GM18870 (cell line): ENCODE measurements at regions not wholly inside any gene's neighbourhood (a gene's known extent, or its start where the extent isn't known, plus 50 kb on each side); places are given as distances from the start of the nearest gene placed in this dataset.
"Not testable (repeated sequence)": the region's sequence is repeated elsewhere in the genome, so short reads cannot be mapped to it uniquely, and the experiment has no call there.

ENCODE experiments used
- ATAC-seq: cut with Tn5 transposase; IDR thresholded peaks from one replicate; pipeline ENCODE4 v1.9.1; 2021; ENCODE audit warnings: moderate library complexity; ENCODE audit not compliant: unreplicated experiment

GRCh38 chr11:134853992-134854991, 442.2 kb upstream of the B3GAT1 start:
- no peak for ATAC-seq

- ATAC-seq = not testable (repeated sequence)
Observed at GRCh38 chr11:134851503-134852224, 439.6 kb upstream of the B3GAT1 start.

GRCh38 chr11:134850566-134850965, 438.5 kb upstream of the B3GAT1 start:
- no peak for ATAC-seq

- ATAC-seq = no peak
Observed at GRCh38 chr11:134849833-134850232, 437.8 kb upstream of the B3GAT1 start.

GRCh38 chr11:134847083-134847715, 435.2 kb upstream of the B3GAT1 start:
- no peak for ATAC-seq

GRCh38 chr11:134846328-134847082, 434.5 kb upstream of the B3GAT1 start:
- no peak for ATAC-seq

GRCh38 chr11:134845474-134846327, 433.7 kb upstream of the B3GAT1 start:
- ATAC-seq = no peak

GRCh38 chr11:134844838-134845237, 432.8 kb upstream of the B3GAT1 start:
- ATAC-seq = no peak

- ATAC-seq = no peak
Observed at GRCh38 chr11:134843735-134844134, 431.7 kb upstream of the B3GAT1 start.

GRCh38 chr11:134843020-134843419, 431.0 kb upstream of the B3GAT1 start:
- no peak for ATAC-seq

GRCh38 chr11:134841972-134842371, 429.9 kb upstream of the B3GAT1 start:
- ATAC-seq = no peak

GRCh38 chr11:134841411-134841810, 429.4 kb upstream of the B3GAT1 start:
- ATAC-seq = no peak

- no peak for ATAC-seq
Observed at GRCh38 chr11:134840945-134841344, 428.9 kb upstream of the B3GAT1 start.

GRCh38 chr11:134840165-134840564, 428.1 kb upstream of the B3GAT1 start:
- ATAC-seq = not testable (repeated sequence)

- no peak for ATAC-seq
Observed at GRCh38 chr11:134838708-134839107, 426.7 kb upstream of the B3GAT1 start.

- ATAC-seq = no peak
Observed at GRCh38 chr11:134837887-134838232, 425.8 kb upstream of the B3GAT1 start.

GRCh38 chr11:134837166-134837886, 425.3 kb upstream of the B3GAT1 start:
- ATAC-seq = no peak

GRCh38 chr11:134836561-134836960, 424.5 kb upstream of the B3GAT1 start:
- no peak for ATAC-seq

GRCh38 chr11:134835561-134835960, 423.5 kb upstream of the B3GAT1 start:
- no peak for ATAC-seq
